Fibroblast of the aortic adventitia (primary cell): ENCODE measurements at regions not wholly inside any gene's neighbourhood (a gene's known extent, or its start where the extent isn't known, plus 50 kb on each side); places are given as distances from the start of the nearest gene placed in this dataset.

Experiments
- DNase-seq: peaks from one replicate; pipeline ENCODE4 v3.0.0-alpha.2; 2010; ENCODE audit warnings: low read depth
- H3K4me3 ChIP-seq: 2 replicates; pipeline ENCODE4 v1.5.1; 2011; ENCODE audit warnings: low read depth, mild to moderate bottlenecking, control low read depth, low read length, moderate library complexity
- TF ChIP-seq, protein P1 (sequence below): IDR thresholded peaks from 2 replicates; pipeline ENCODE4 v1.5.1; 2011; ENCODE audit warnings: mild to moderate bottlenecking, low read length, control low read depth, inconsistent platforms; ENCODE audit not compliant: insufficient read depth

DNA sequence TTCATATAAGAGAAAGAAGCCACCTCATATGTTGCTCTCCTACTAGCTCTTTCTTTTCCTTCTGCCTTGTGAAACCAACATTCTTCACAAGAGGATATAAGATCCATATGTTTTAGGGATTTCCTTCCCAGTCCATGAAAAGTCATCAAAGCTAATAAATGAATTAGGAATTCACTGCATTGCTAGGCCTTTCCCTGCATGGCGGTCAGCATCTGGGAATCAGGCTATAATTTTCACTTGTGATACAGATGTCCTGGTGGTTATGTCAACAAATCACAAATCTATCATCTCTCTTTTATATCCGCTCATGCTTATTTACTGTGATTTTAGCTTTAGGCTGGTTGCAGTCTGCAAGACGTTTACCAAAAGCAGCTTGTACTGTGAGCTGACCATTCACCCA, 510.0 kb downstream of the NLGN4X start:
- TF ChIP-seq, protein P1, sequence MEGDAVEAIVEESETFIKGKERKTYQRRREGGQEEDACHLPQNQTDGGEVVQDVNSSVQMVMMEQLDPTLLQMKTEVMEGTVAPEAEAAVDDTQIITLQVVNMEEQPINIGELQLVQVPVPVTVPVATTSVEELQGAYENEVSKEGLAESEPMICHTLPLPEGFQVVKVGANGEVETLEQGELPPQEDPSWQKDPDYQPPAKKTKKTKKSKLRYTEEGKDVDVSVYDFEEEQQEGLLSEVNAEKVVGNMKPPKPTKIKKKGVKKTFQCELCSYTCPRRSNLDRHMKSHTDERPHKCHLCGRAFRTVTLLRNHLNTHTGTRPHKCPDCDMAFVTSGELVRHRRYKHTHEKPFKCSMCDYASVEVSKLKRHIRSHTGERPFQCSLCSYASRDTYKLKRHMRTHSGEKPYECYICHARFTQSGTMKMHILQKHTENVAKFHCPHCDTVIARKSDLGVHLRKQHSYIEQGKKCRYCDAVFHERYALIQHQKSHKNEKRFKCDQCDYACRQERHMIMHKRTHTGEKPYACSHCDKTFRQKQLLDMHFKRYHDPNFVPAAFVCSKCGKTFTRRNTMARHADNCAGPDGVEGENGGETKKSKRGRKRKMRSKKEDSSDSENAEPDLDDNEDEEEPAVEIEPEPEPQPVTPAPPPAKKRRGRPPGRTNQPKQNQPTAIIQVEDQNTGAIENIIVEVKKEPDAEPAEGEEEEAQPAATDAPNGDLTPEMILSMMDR: no peak
- DNase-seq: no peak
- H3K4me3 ChIP-seq: no peak overlapping the region

DNA sequence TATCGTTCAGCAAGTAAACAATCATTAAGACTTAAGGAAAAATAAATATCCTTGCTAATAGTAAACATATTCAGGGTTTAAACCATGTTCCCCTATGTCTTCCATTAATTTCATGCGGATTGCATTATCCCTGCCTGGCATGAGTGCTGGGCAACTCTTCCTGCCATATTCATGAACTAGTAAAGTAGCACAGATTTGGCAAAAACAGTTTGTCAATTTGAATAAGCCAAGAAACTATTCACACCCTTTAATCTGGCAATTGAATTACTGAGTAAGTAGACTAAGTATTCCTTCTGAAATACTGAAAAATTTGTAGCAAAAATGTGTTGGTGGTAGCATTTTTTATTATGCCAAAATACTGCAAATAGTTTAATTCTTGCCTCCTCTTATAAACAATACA, 512.0 kb downstream of the NLGN4X start:
- H3K4me3 ChIP-seq: no peak overlapping the region
- TF ChIP-seq, protein P1: no peak
- DNase-seq: no peak

DNA sequence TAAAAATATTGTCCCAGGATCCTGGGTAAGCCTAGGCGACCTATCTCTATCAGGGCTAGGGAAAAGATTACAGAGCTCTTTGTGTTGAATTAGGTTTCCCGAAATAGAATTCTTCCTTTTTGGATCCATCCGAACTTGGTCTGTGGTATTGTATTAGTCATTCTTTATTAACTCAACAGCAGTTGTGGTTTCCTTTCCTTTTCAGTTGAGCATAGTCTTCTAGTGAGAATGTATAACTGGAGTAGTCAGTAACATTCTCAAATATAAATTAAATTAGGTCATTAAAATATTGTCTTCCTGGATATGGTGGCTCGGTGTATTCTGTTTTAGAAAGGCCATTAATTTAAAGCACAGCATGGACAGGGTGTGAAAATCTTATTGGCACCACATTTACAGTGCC, 520.4 kb downstream of the NLGN4X start:
- no peak overlapping the region for H3K4me3 ChIP-seq
- TF ChIP-seq, protein P1: no peak
- DNase-seq: no peak

DNA sequence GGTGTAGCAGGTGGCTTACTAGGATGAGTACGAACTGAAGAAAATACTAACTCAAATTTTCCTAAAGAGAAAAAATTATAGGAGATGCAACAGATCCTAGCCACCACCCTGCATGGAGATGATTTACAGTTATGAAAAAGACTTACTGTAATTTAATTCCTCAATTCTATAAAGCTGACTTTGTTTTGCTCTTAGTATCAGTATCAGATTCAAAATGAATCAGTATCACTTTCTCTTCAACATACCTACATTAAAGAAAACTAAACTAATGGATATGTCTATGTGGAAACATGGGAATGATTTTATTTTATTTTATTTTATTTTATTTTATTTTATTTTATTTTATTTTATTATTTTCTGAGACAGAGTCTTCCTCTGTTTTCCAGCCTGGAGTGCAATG, 525.8 kb downstream of the NLGN4X start:
- DNase-seq: no peak
- no peak overlapping the region for H3K4me3 ChIP-seq
- TF ChIP-seq, protein P1: no peak

DNA sequence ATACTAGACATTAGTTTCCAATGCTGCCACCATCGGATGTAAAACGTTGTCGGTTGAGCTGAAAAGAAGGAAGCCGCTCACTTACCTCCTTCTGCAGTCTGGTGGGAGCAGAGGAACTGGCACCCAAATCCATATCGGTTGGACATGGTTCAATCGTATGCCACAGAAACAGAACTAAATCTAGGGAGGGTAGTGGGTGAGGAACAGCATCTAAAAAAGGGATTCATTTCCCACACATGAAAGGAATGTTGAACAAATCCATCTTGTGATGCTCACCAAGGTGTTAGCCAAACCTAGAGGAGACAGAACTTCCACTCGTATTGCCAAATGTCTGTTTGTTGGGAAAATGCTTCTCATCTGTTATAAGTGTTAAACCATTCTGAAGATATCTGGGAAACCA, 532.7 kb downstream of the NLGN4X start:
- DNase-seq: no peak
- TF ChIP-seq, protein P1: no peak
- no peak overlapping the region for H3K4me3 ChIP-seq

DNA sequence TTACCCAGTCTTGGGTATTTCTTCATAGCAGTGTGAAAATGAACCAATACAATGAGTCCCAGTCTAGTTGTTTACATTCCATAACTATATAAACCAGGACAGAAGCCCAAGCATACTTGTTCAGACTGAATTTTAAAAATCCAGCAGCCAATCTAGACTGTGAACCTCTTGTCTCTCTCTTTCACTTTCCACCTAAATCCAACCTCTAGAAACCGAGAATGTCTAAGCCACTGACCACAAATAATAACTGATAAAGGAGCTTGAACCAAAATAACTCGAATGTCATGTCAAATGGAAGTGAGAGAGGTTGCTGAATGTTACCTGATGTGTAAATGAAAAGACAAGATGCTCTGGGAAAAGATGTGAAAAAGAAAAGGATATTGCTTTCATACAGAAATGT, 544.7 kb downstream of the NLGN4X start:
- TF ChIP-seq, protein P1: no peak
- no peak overlapping the region for H3K4me3 ChIP-seq
- DNase-seq: no peak

DNA sequence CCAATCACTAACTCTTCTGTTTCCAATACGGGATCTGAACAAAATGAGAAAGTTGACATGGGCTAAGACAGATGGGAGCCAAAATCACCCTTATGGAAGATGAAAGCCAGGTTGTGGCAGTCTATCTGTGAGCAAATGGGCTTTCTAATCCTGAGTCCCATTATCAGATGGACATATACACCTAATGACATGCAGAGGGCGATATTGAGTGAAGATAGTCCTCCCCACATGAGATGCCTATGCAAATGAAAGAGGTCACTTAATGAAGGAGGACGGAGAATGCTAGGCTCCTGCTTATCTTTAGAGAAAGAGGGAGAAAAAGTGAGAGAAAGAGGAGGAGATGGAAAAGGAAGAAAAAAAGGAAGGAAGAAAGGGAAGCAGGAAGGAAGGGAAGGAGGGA, 547.5 kb downstream of the NLGN4X start:
- H3K4me3 ChIP-seq: no peak overlapping the region
- DNase-seq: no peak
- TF ChIP-seq, protein P1: no peak
